IPS-11a (cell line): ENCODE measurements at regions not wholly inside any gene's neighbourhood (a gene's known extent, or its start where the extent isn't known, plus 50 kb on each side); places are given as distances from the start of the nearest gene placed in this dataset.
"Not testable (repeated sequence)": the region's sequence is repeated elsewhere in the genome, so short reads cannot be mapped to it uniquely, and the experiment has no call there.

Experiments
- H3K4me3 ChIP-seq: one replicate; pipeline ENCODE4 v1.5.1; 2013; ENCODE audit warnings: low read depth, low read length, control low read depth

- no peak overlapping the region for H3K4me3 ChIP-seq
Observed at GRCh38 chr3:150135287-150135721, 164.6 kb upstream of the PFN2 start.

- no peak overlapping the region for H3K4me3 ChIP-seq
Observed at GRCh38 chr3:150133293-150133692, 162.6 kb upstream of the PFN2 start.

- H3K4me3 ChIP-seq, result no peak overlapping the region
Observed at GRCh38 chr3:150132101-150132749, 161.5 kb upstream of the PFN2 start.

- H3K4me3 ChIP-seq, result no peak overlapping the region
Observed at GRCh38 chr3:150131663-150132062, 161.0 kb upstream of the PFN2 start.

GRCh38 chr3:150130404-150131100, 159.9 kb upstream of the PFN2 start:
- no peak overlapping the region for H3K4me3 ChIP-seq

- no peak overlapping the region for H3K4me3 ChIP-seq
Observed at GRCh38 chr3:150129166-150129565, 158.5 kb upstream of the PFN2 start.

- no peak overlapping the region for H3K4me3 ChIP-seq
Observed at GRCh38 chr3:150128126-150128525, 157.4 kb upstream of the PFN2 start.

GRCh38 chr3:150127011-150127490, 156.4 kb upstream of the PFN2 start:
- H3K4me3 ChIP-seq, result no peak overlapping the region

GRCh38 chr3:150124142-150124541, 153.4 kb upstream of the PFN2 start:
- H3K4me3 ChIP-seq, result no peak overlapping the region

GRCh38 chr3:150123249-150123648, 152.6 kb upstream of the PFN2 start:
- H3K4me3 ChIP-seq, result not testable (repeated sequence)

GRCh38 chr3:150118219-150118618, 147.5 kb upstream of the PFN2 start:
- H3K4me3 ChIP-seq, result no peak overlapping the region

- H3K4me3 ChIP-seq, result no peak overlapping the region
Observed at GRCh38 chr3:150117076-150117475, 146.4 kb upstream of the PFN2 start.

- H3K4me3 ChIP-seq, result no peak overlapping the region
Observed at GRCh38 chr3:150116196-150116595, 145.5 kb upstream of the PFN2 start.

GRCh38 chr3:150114873-150115540, 144.3 kb upstream of the PFN2 start:
- no peak overlapping the region for H3K4me3 ChIP-seq

GRCh38 chr3:150114273-150114672, 143.6 kb upstream of the PFN2 start:
- no peak overlapping the region for H3K4me3 ChIP-seq

- no peak overlapping the region for H3K4me3 ChIP-seq
Observed at GRCh38 chr3:150110097-150110496, 139.4 kb upstream of the PFN2 start.

GRCh38 chr3:150107429-150108175, 136.9 kb upstream of the PFN2 start:
- H3K4me3 ChIP-seq, result no peak overlapping the region

GRCh38 chr3:150106740-150107428, 136.2 kb upstream of the PFN2 start:
- no peak overlapping the region for H3K4me3 ChIP-seq

- H3K4me3 ChIP-seq, result no peak overlapping the region
Observed at GRCh38 chr3:150105886-150106612, 135.4 kb upstream of the PFN2 start.

GRCh38 chr3:150105025-150105424, 134.3 kb upstream of the PFN2 start:
- no peak overlapping the region for H3K4me3 ChIP-seq
